B cell (primary cell): ENCODE measurements at regions not wholly inside any gene's neighbourhood (a gene's known extent, or its start where the extent isn't known, plus 50 kb on each side); places are given as distances from the start of the nearest gene placed in this dataset.

Source experiments
- ATAC-seq: fragments of 200-7000 bp; cut with Tn5 transposase; one replicate; pipeline ENCODE4 v1.10.0; 2021; ENCODE audit warnings: low read depth, mild to moderate bottlenecking, moderate number of reproducible peaks, moderate library complexity
- CTCF ChIA-PET: fragments of 350-600 bp; sonication (Branson Sonifier 250); formaldehyde crosslinking; loops from one replicate; lab custom pipeline; 2021; ENCODE audit warnings: antibody characterized with exemption, inconsistent platforms; lab: Charles Lee
- POLR2A ChIA-PET: fragments of 350-600 bp; sonication (Branson Sonifier 250); formaldehyde crosslinking; loops from one replicate; lab custom pipeline; 2021; ENCODE audit warnings: antibody characterized with exemption; lab: Charles Lee
- DNase-seq: peaks from one replicate; pipeline ENCODE4 v3.0.0; 2013
- H2AFZ ChIP-seq: 2 replicates; pipeline ENCODE4 v1.6.1; 2012; ENCODE audit warnings: mild to moderate bottlenecking, low read depth, low read length; ENCODE audit not compliant: insufficient read depth, poor library complexity, severe bottlenecking
- H3K27ac ChIP-seq, 2 donors: 1 replicate in 1 of 2; 2 replicates in 1 of 2; pipeline ENCODE4 v1.5.1; 2012 to 2013; ENCODE audit warnings: low read length in 2 of 2, mild to moderate bottlenecking in 2 of 2, moderate library complexity in 1 of 2
- H3K27me3 ChIP-seq, 4 experiments: fragments of 200-600 bp in 1 of 4; sonication (generic) in 1 of 4; replicated peaks in 1 of 4; 1 replicate in 2 of 4; 2 replicates in 2 of 4; pipeline versions ENCODE4 v1.6.1 to v1.7.0; 2013 to 2016; ENCODE audit warnings: low read length in 3 of 4, mild to moderate bottlenecking in 2 of 4, mixed read lengths in 1 of 4, moderate library complexity in 1 of 4; ENCODE audit not compliant: insufficient read depth in 4 of 4, control insufficient read depth in 3 of 4; ENCODE audit errors: control extremely low read depth in 1 of 4
- H3K36me3 ChIP-seq, 2 experiments: replicated peaks in 1 of 2; 1 replicate in 1 of 2; 2 replicates in 1 of 2; pipeline versions ENCODE4 v1.6.1 to v1.7.1; 2013; ENCODE audit warnings: low read length in 1 of 2; ENCODE audit not compliant: insufficient read depth in 2 of 2, control insufficient read depth in 1 of 2; ENCODE audit errors: control extremely low read depth in 1 of 2, extremely low read depth in 1 of 2
- H3K4me1 ChIP-seq, 2 donors: fragments of 200-600 bp in 1 of 2; sonication (generic) in 1 of 2; 1 replicate in 1 of 2; 2 replicates in 1 of 2; pipeline versions ENCODE4 v1.5.1 to v1.6.1; 2013 to 2017; ENCODE audit warnings: low read length in 2 of 2; ENCODE audit not compliant: control insufficient read depth in 2 of 2, insufficient read depth in 2 of 2
- H3K4me2 ChIP-seq: replicated peaks from 2 replicates; pipeline ENCODE3; 2012; ENCODE audit warnings: mild to moderate bottlenecking, low read depth, low read length; ENCODE audit not compliant: poor library complexity, severe bottlenecking
- H3K4me3 ChIP-seq, 5 experiments: fragments of 200-600 bp in 1 of 5; sonication (generic) in 1 of 5; 1 replicate in 3 of 5; 2 replicates in 2 of 5; pipeline versions ENCODE4 v1.5.1 to v1.7.0; 2011 to 2016; ENCODE audit warnings: low read length in 4 of 5, mild to moderate bottlenecking in 4 of 5, low read depth in 2 of 5, control low read depth in 1 of 5, moderate library complexity in 1 of 5; ENCODE audit not compliant: insufficient read depth in 1 of 5; ENCODE audit errors: control extremely low read depth in 1 of 5, extremely low read depth in 1 of 5
- H3K79me2 ChIP-seq: fragments of 200-600 bp; sonication (generic); one replicate; pipeline ENCODE4 v1.6.0; 2016; ENCODE audit warnings: low read length; ENCODE audit not compliant: control insufficient read depth, insufficient read depth
- H3K9ac ChIP-seq: fragments of 200-600 bp; sonication (generic); 2 replicates; pipeline ENCODE4 v1.6.1; 2017; ENCODE audit warnings: mild to moderate bottlenecking, low read length, moderate library complexity
- H3K9me3 ChIP-seq, 3 donors: one replicate each; pipeline versions ENCODE4 v1.6.1 to v1.7.1; 2013; ENCODE audit warnings: low read length in 2 of 3; ENCODE audit not compliant: control insufficient read depth in 2 of 3, insufficient read depth in 1 of 3; ENCODE audit errors: control extremely low read depth in 1 of 3
- H4K20me1 ChIP-seq: 2 replicates; pipeline ENCODE4 v1.6.0; 2012; ENCODE audit warnings: mild to moderate bottlenecking, low read length; ENCODE audit not compliant: insufficient read depth, control insufficient read depth, poor library complexity, severe bottlenecking
- H3K27ac Mint-ChIP-seq: one replicate; pipeline ENCODE4 v1.8.0; 2021; ENCODE audit warnings: mixed read lengths
- H3K27me3 Mint-ChIP-seq: one replicate; pipeline ENCODE4 v1.8.0; 2021; ENCODE audit warnings: mixed read lengths
- H3K4me1 Mint-ChIP-seq: one replicate; pipeline ENCODE4 v1.8.0; 2021; ENCODE audit warnings: mixed read lengths
- H3K4me3 Mint-ChIP-seq: one replicate; pipeline ENCODE4 v1.8.0; 2021; ENCODE audit warnings: mixed read lengths
- H3K9me3 Mint-ChIP-seq: one replicate; pipeline ENCODE4 v1.8.0; 2022; ENCODE audit warnings: mixed read lengths; ENCODE audit not compliant: insufficient read depth
- CTCF ChIP-seq: fragments of 200-600 bp; IDR thresholded peaks from one replicate; pipeline ENCODE4 v1.8.0; 2022; ENCODE audit warnings: antibody characterized with exemption, mild to moderate bottlenecking
- EZH2 ChIP-seq: IDR thresholded peaks from 2 replicates; pipeline ENCODE4 v1.6.1; 2012; ENCODE audit warnings: borderline replicate concordance, low read depth, mild to moderate bottlenecking, moderate library complexity, low read length; ENCODE audit not compliant: insufficient read depth, poor library complexity, severe bottlenecking
- WGBS: methylation state at CpG from one replicate; pipeline ENCODE4 v1.1.5; 2013; ENCODE audit warnings: missing lambda C conversion rate; ENCODE audit not compliant: insufficient coverage; 5-methylcytosine and 5-hydroxymethylcytosine counted together
- intact Hi-C: fragments of 100-400 bp; cut with micrococcal nuclease; formaldehyde crosslinking; loops from one replicate; pipeline ENCODE4 v1.10.0; 2022

DNA sequence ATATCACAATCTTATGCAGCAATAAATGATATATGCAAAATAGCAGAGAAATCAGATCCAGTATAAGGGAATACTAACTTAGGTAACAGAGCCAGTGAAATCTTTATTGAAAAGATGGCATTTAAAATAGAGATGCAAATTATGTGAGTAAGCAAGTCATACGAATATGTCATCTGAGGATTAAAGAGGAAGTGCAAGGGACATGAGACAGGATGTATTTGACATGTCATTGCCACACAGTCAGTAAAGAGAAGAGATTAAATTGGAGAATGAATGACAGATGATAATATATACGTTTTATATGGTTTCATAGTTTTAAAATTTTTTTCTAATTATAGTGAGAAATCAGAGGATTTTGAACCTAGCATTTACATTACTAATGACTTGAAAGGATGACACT, 426.4 kb downstream of the SLITRK5 start:
- no peaks in the 10 kb centered on the region for H3K36me3 ChIP-seq
- H3K27ac ChIP-seq = no peak overlapping the region
- DNase-seq = no peak
- Mint-ChIP-seq H3K4me1 (no peaks in the 10 kb centered on the region), H3K27ac (no peak overlapping the region), H3K27me3 (no peaks in the 10 kb centered on the region), H3K9me3 (peaks cover 2% of the 10 kb centered on the region), H3K4me3 (no peak overlapping the region)
- H4K20me1 ChIP-seq = no peaks in the 10 kb centered on the region
- POLR2A ChIA-PET = no interaction called here
- intact Hi-C loops = no loop called here
- H3K9me3 ChIP-seq = peaks cover 0 to 2% (median 0%) of the 10 kb centered on the region in 3 donors
- no peaks in the 10 kb centered on the region for H3K79me2 ChIP-seq
- no peak for ATAC-seq
- H3K4me1 ChIP-seq = no peaks in the 10 kb centered on the region
- WGBS = 0% methylated on average over 1 of the region's 2 CpGs
- no peaks in the 10 kb centered on the region for H3K27me3 ChIP-seq
- CTCF ChIA-PET = no interaction called here
- TF ChIP-seq EZH2 = no peak
- TF ChIP-seq CTCF = no peak
- no peak overlapping the region for H3K4me2 ChIP-seq
- no peak overlapping the region for H3K4me3 ChIP-seq
- no peak overlapping the region for H2AFZ ChIP-seq
- no peak overlapping the region for H3K9ac ChIP-seq

DNA sequence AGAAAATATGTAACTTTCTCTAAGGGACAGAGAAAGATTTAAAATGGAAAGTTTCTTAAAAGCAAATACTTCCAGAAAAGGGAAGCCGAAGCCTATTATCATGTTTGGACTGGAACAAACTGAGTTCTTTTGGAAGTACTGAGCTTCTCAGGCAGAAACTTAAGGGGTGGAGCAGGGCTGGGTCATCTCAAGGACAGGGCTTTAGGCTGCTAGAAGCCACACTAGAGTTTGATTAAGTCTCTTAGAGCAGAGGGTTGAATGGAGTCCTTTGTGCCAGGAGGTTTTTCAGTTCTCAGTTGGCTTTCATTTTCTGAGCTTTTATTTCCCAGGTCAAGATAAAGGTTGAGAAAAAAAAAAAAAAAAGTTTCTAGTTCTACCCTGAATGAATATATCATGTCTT, 432.7 kb downstream of the SLITRK5 start:
- no peak for TF ChIP-seq EZH2
- no peak for TF ChIP-seq CTCF
- Mint-ChIP-seq H3K4me1 (no peaks in the 10 kb centered on the region), H3K9me3 (no peaks in the 10 kb centered on the region), H3K27ac (no peak overlapping the region), H3K27me3 (no peaks in the 10 kb centered on the region), H3K4me3 (no peak overlapping the region)
- H3K79me2 ChIP-seq = no peaks in the 10 kb centered on the region
- no peak overlapping the region for H3K9ac ChIP-seq
- DNase-seq = no peak
- no peak overlapping the region for H3K4me2 ChIP-seq
- no peak overlapping the region for H3K4me3 ChIP-seq
- ATAC-seq = no peak
- ChIA-PET CTCF (no interaction called here), POLR2A (no interaction called here)
- H3K36me3 ChIP-seq = no peaks in the 10 kb centered on the region
- intact Hi-C loops = no loop called here
- H4K20me1 ChIP-seq = no peaks in the 10 kb centered on the region
- peaks cover 0 to 2% (median 0%) of the 10 kb centered on the region in 3 donors for H3K9me3 ChIP-seq
- H3K4me1 ChIP-seq = no peaks in the 10 kb centered on the region
- H2AFZ ChIP-seq = no peak overlapping the region
- 100% methylated on average over 1 of the region's 1 CpG for WGBS
- H3K27ac ChIP-seq = no peak overlapping the region
- no peaks in the 10 kb centered on the region for H3K27me3 ChIP-seq
